HG03175 (cell line): ENCODE measurements at regions not wholly inside any gene's neighbourhood (a gene's known extent, or its start where the extent isn't known, plus 50 kb on each side); places are given as distances from the start of the nearest gene placed in this dataset.
"Not testable (repeated sequence)": the region's sequence is repeated elsewhere in the genome, so short reads cannot be mapped to it uniquely, and the experiment has no call there.

Experiments
- ATAC-seq: cut with Tn5 transposase; IDR thresholded peaks from one replicate; pipeline ENCODE4 v1.9.1; 2021; ENCODE audit warnings: mild to moderate bottlenecking, moderate library complexity; ENCODE audit not compliant: unreplicated experiment

- ATAC-seq, result no peak
Measured at GRCh38 chr11:38046571-38047135, 1448.6 kb upstream of the RAG2 start.

- no peak for ATAC-seq
Measured at GRCh38 chr11:38043060-38043459, 1445.0 kb upstream of the RAG2 start.

- ATAC-seq, result no peak
Measured at GRCh38 chr11:38038777-38039176, 1440.7 kb upstream of the RAG2 start.

GRCh38 chr11:38019072-38019775, 1421.2 kb upstream of the RAG2 start:
- ATAC-seq, result no peak

GRCh38 chr11:38014405-38014804, 1416.4 kb upstream of the RAG2 start:
- no peak for ATAC-seq

GRCh38 chr11:38013157-38013556, 1415.1 kb upstream of the RAG2 start:
- no peak for ATAC-seq

- no peak for ATAC-seq
Measured at GRCh38 chr11:38011496-38011895, 1413.5 kb upstream of the RAG2 start.

- no peak for ATAC-seq
Measured at GRCh38 chr11:38009932-38010331, 1411.9 kb upstream of the RAG2 start.

GRCh38 chr11:38006466-38006865, 1408.4 kb upstream of the RAG2 start:
- no peak for ATAC-seq

GRCh38 chr11:38005597-38005996, 1407.6 kb upstream of the RAG2 start:
- ATAC-seq, result no peak

- ATAC-seq, result no peak
Measured at GRCh38 chr11:37999171-37999570, 1401.1 kb upstream of the RAG2 start.

GRCh38 chr11:37995886-37996285, 1397.8 kb upstream of the RAG2 start:
- ATAC-seq, result no peak

- no peak for ATAC-seq
Measured at GRCh38 chr11:37988031-37988430, 1390.0 kb upstream of the RAG2 start.

- no peak for ATAC-seq
Measured at GRCh38 chr11:37984991-37985390, 1387.0 kb upstream of the RAG2 start.

GRCh38 chr11:37978647-37979046, 1380.6 kb upstream of the RAG2 start:
- ATAC-seq, result no peak

- ATAC-seq, result no peak
Measured at GRCh38 chr11:37973941-37974340, 1375.9 kb upstream of the RAG2 start.

- no peak for ATAC-seq
Measured at GRCh38 chr11:37972691-37973090, 1374.7 kb upstream of the RAG2 start.

GRCh38 chr11:37969336-37969735, 1371.3 kb upstream of the RAG2 start:
- not testable (repeated sequence) for ATAC-seq

- no peak for ATAC-seq
Measured at GRCh38 chr11:37968148-37968547, 1370.1 kb upstream of the RAG2 start.

- no peak for ATAC-seq
Measured at GRCh38 chr11:37967635-37968034, 1369.6 kb upstream of the RAG2 start.

GRCh38 chr11:37963440-37963839, 1365.4 kb upstream of the RAG2 start:
- no peak for ATAC-seq

- no peak for ATAC-seq
Measured at GRCh38 chr11:37957717-37958116, 1359.7 kb upstream of the RAG2 start.

GRCh38 chr11:37951996-37952395, 1354.0 kb upstream of the RAG2 start:
- ATAC-seq, result no peak
